ENCODE measurements at regions not wholly inside any gene's neighbourhood (a gene's known extent, or its start where the extent isn't known, plus 50 kb on each side); places are given as distances from the start of the nearest gene placed in this dataset.

DNA sequence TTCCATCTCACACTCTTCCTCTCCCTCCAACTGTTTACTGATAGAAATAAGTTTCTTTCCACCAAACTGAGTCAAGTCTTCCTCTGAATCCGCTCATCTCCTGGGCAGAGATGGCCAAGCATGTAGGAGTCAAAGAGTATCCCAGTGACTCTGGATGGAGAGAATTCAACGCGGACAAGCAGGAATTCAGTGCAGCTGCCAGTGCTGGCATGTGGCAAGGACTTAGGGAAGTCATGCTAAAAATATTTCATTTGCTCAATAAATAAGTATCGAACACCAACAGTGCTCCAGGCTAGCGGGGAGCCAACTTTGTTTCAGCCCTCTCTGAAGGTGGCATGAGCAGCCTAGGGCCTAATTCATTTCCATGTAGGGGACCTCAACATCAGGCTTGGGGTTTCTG is 351.6 kb upstream of the ZMIZ1 start:
- no peak for DNase-seq (ENCODE audit: low spot score)

DNA sequence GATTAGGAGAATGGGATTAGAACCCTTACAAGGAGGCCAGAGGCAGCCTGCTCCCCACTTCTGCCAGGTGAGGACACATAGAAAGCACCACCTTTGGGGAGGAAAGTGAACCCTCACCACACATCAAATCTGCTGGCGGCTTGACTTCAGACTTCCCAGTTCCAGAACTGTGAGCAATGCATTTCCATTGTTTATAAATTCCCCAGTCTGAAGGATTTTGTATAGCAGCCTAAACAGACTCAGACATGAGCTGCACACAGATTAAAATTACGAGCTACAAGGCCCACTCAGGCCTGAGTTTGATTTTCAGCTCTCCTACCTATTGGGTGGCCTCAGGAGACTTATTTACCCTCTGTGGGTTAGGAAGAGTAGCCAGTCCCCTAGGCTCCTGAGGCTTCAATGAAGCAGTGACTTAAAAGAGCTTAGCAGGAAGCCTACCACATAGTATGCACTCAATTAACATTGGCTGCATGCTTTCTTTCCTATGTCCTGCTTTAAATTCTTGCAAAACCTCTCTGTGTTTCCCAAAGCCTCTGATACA is 350.7 kb upstream of the ZMIZ1 start:
- DNase-seq (ENCODE audit: low spot score), result no peak

DNA sequence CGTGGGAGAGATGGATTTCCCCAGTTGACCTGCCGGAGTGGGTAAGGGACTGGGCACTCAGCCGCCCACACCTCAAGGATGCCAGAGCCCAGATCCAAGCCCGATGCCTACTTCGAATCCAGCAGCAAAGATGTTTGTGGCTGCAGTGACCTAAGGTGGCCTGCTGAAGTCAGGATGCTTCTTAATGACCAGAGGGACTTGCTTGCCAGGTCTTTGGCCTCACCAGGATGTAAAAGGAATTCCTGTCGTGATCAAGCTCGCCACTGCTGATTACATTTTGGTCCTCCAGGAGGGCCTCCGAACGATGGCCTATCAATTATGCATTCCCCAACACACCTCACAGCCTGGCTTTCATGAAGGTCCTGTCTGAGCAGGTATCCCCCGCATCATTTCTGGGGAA is 349.5 kb upstream of the ZMIZ1 start:
- no peak for DNase-seq (ENCODE audit: low spot score)

DNA sequence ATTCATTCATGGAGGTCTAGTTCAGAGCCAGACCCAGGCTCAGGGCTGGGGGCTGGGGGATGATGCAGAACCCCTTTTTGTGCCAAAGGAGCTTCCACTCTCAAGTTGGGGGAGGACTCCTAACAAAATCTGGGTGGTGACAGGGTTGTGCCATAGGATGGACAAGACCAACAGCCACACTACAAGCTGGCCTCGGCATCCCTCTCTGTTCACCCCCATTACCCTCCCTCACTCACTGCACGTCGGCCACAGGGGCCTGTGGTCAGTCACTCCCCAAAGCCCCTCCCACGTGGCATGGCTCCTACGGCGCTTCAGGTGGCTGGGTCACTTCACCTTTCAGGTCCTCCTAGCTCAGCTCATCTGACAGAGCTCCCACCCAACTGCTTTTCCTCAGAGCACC is 348.7 kb upstream of the ZMIZ1 start:
- DNase-seq (ENCODE audit: low spot score), result no peak

DNA sequence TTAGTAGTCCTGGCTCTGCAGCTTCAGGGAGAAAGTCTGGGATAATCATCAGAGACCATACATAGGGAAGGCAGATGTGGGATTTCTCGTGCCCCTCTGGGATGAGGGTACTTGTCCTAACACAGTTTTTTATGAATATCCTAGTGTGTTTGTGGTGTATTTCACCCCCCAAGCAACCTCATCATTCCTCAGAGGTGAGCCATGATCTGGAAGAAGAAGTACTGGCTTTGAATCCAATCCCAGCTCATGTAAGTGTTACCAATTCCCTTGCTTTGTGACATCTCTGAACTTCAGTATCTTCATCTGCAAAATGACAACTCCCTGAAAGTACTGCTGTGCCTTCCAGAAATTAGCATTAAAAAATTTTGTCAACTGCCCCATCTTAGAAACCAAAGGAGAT is 347.5 kb upstream of the ZMIZ1 start:
- DNase-seq (ENCODE audit: low spot score), result no peak

DNA sequence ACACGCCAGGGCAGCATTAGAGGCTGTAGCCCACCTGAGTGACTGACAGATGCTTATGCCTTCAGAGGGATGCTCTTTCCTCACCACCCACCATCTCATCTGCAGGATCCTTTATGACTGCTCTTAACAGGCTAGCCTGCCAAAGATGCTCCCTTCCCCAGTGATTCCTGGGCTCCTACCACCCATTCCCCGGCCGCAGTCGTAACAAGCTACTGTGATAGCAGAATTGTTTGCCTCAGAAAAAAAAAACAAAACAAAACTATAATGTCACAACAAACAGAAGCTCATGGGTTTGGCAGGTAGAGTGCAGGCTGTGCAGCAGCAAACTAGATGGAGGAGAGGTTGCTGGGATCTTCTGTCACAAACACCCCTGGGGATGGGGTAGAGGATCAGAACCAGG is 343.9 kb upstream of the ZMIZ1 start:
- no peak for DNase-seq (ENCODE audit: low spot score)

DNA sequence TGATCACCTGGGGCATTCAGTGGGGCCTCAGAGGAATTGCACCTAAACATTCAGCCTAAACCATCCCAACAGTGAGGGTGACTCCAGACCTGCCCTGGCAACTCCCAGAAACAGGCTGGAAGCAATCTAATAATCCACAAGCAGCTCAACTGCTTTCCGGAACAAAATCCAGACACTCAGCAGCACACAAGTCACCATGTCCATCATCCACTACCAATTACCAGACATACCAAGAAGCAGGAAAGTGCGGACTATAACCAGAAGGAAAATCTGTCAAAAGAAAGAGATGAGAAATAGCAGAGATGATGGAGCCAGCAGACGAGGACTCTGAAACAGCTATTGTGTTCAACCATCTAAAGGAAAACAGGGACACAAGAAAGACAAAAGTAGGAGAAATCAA is 342.6 kb upstream of the ZMIZ1 start:
- no peak for DNase-seq (ENCODE audit: low spot score)

DNA sequence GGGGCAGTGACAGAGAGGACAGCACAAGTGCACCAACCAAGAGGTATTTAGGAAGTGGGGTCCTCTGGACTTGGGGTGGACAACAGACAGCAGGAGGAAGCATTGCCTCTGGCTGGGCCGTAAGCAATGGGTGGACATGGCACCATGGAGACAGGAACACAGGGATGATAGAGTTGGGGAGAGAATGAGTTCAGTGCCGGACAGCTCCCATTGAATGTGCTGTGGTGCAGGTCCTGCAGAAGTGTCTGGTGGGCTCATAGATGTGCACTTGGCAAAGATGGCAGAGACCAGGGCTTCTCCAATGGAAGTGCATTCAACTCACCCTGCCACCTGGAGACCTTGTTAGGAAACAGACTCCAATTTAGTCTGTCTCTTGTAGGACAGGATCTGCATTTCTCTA is 341.5 kb upstream of the ZMIZ1 start:
- DNase-seq (ENCODE audit: low spot score), result no peak

DNA sequence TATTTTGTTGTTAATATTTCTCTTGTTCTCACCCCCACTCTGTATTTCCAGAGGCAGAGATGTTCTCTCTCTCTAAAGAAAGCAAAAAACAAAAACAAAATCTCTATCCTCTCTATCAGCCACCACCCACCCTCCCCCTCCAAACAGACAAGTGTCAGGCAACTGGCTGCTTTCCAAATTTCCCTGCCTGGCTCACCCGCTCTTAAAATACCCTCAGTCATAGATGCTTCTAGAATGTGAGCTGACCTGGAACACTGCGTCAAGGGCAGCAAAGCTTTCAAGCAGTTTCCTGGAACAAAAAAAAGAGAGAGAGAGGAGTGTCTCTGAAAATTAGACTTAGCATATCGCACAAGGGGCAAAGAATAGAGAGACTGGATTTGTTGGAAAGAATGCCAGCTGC is 341.0 kb upstream of the ZMIZ1 start:
- DNase-seq (ENCODE audit: low spot score), result no peak

DNA sequence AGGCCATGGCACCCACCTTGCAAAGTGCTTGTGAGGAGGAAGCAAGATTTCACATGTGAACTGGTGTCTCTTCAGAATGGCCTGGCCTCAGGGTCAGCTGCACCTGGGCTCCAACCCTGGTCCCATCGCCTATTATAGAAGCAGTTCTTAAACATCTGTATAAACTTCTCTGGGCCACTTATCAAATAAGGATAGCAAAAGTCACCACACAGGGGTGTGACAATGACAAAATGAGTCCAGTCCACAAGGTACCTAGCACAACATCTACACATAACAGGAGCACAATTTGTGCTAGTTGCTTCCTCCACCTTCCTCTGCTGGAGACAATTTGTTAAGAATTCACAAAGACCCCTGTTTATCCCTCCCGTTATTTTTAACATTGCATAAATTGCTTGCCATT is 340.6 kb upstream of the ZMIZ1 start:
- no peak for DNase-seq (ENCODE audit: low spot score)

DNA sequence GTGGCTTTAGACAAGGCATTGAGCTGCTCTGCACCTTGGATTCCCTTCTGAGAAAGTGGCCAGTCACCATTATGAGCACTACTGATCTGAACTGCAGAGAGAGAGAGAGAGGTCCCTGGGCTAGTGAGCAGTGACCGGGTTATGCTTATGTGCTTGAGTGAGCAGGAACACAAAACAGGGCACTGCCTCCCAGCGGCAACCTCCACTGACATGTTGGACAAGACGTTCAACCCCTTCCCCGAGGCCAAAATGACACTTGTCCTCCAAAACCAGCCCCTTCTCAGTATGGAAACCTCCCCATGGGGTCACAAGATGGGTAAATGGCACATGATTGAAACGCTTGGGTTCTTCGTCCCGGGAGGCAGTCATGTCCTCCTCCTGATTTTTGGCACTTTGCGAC is 339.4 kb upstream of the ZMIZ1 start:
- DNase-seq (ENCODE audit: low spot score), result no peak

DNA sequence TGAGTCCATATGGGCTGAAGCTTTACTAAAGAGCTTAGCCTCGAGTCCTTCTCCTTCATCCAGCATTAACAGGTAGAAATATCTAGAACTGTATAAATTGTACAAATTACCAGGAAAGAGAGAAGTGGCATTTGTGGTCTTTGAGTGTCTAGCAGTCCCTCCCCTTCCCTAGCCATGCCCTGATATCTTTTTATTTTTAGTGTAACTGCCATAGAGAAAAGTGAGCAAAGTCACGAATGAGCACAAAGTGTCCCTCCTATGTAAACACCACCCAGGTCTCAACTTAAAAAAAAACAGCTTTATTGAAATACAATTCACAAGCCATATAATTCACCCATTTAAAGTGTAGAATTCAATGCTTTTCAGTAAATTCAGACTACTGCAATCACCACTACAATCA is 339.0 kb upstream of the ZMIZ1 start:
- no peak for DNase-seq (ENCODE audit: low spot score)

DNA sequence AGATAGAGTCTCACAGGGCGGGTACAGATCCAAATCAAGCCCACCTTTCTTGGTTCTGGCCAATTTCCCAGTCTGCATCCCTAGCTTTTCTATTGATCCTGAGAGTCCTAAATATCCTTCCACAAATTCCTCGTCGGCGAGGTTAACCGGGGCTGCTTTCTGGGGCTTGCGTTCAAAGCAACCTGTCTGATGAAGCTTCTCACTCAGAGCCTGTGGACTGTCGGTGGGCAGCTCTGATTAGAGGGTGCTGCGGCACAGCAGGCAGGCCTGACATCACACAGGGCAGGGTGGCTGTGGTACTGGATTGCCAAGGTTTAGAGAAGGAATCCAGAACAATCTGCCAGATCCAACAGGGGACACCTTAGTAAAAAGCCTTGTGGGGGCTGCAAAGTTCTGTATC is 338.0 kb upstream of the ZMIZ1 start:
- DNase-seq (ENCODE audit: low spot score), result no peak

DNA sequence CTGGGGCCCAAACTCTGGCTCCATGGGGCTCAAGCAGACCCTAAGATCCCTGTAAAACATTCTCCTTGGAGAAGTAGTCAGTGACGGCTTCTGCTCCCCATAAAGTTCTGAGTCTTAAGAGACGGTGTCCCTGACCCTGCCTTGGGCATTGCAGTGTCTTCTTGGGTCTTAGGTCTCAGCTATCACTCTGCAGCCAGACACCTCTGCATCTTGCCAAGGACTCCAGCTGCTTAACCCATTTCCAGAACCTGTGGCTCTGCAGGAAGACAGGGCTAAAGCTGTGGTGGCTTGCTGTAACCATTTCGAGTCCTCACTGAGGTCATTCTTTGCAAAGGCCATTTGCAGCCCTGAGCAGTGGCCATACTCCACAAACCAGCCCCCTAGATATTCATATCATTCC is 337.1 kb upstream of the ZMIZ1 start:
- DNase-seq (ENCODE audit: low spot score), result no peak

DNA sequence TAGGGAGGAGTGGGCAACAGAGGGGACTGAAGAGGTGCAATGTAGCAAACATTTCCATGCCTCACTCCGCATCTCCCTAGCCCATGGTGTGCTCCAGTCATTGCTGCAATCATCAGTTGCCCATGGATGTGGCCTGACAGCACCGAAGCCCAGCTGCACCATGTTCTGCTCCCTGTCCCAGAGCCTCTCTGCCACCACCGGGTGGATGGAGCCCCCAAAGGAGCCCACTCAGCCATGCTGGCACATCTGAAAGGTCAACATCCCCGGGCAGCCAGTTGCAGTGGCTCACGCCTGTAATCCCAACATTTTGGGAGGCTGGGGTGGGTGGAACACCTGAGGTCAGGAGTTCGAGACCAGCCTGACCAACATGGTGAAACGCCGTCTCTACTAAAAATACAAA is 336.4 kb upstream of the ZMIZ1 start:
- no peak for DNase-seq (ENCODE audit: low spot score)

DNA sequence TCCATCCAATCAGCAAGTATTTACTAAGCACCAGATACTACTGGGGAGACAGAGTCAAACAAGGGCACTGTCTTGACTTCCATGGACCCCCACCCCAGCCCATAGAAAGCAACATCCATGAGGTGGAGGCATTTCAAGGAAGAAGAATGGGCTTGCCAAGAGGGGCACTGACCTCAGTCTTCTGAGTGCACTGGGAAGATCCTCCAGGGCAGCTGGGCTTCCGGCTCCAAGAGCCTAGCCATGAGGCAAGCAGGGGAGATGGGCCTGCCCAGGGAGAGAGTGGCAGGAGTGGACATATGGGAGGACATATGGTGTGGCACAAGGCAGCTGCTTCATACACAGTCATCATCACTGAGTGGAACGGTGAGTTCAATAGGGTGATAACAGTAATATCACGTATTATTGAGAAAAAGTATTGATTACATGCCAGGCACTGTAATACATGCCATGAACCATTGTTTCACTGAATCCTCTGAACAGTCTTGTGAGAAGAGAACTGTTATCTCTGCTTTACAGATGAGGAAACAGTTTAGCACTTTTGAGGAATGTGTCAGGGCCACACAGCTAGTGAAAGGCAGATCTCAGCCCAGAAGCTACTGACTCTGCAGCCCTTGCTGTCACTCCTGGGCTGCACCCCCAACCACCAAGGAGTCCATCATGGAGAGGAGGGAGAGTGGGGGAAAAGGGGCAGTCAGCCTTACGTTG is 331.7 kb upstream of the ZMIZ1 start:
- no peak for DNase-seq (ENCODE audit: low spot score)

DNA sequence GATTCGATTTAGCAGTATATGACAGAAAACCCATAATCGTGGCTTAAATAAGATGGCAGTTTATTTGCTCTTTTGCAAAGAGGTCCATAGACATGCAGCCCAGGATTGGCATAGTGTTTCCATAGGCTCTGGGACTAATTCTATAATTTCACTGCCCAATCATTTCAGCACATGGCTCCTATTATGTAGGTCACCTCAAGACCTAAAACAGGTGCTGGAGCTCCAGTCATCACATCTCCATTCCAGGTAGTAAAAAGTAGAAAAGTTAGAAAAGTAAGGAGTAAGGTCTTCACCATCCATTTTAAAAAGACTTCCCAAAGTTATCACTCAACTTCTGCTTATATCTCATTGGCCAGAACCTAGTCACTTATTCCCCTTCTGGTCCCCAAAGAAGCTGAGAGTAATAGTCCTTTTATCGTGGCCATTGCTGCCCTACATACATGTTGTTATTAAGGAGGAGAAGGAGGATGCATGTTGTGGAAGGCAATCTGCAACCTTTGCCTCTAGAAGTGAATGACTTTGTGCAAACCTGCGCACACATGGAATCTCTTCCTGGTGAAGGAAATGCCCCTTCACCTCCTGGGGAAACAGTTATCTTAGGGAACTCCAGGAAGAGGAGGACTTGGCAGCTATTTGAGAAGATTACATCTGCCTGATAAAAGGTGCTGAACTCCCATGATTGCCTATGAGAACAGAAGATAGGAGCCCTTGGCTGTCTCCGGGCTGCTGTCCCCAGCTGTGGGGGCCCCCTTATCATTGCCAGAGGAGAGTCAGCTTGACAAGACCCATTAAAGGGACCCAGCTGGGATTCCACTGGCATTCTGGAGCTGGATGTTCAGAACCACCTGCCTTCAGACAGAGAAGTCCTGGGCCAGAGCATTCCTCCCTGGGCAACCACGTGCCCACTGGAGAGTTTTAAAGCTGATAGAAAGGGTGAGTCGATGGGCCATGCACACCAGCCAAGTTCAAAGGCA is 330.6 kb upstream of the ZMIZ1 start:
- DNase-seq (ENCODE audit: low spot score), result no peak

DNA sequence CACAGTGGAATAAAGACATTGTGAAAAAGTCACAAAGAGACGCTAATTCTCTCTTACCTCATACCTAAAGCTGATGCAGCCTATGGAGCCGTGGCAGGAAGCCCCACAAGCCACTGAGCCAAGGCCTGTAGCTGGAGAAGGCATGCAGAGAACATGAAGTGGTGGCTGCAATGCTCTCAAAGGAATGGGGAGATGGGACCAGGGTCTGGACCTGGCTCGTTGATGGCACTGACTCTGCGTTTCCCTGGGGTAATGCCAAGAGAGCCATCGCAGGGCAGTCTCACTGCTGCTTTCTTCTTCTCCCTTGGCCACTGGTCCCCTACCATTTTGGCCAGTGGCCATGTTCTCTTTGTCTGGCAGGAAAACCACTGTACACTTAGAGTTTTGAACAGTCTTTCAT is 329.9 kb upstream of the ZMIZ1 start:
- DNase-seq (ENCODE audit: low spot score), result no peak

DNA sequence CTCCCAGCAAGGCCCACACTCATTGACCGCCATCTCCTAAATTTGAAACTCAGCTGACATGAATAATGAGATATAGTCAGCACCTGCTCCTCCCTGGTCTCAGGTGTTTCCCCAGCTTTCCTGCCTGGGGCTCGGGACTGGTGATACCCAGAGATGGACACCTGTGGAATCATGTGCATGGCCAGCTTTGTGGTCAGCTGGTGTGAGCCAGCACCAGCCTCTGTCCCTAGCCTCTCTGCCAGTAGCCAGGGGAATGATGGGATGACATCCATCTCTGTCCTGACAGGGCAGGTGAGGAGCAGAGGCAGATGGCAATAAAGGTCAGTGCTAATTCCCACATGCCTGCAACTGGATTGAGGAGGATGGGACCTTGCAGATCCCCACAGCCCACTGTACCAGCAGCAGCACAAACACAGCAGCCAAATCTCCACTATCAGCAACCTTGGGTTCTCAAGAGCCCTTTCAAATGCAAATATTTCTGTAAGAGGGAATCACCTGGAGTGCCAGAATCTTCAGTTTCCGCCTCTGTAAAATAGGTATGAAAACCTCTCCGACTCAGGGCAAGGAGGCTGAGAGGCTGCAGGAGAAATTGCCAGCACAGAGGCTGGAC is 329.2 kb upstream of the ZMIZ1 start:
- no peak for DNase-seq (ENCODE audit: low spot score)

DNA sequence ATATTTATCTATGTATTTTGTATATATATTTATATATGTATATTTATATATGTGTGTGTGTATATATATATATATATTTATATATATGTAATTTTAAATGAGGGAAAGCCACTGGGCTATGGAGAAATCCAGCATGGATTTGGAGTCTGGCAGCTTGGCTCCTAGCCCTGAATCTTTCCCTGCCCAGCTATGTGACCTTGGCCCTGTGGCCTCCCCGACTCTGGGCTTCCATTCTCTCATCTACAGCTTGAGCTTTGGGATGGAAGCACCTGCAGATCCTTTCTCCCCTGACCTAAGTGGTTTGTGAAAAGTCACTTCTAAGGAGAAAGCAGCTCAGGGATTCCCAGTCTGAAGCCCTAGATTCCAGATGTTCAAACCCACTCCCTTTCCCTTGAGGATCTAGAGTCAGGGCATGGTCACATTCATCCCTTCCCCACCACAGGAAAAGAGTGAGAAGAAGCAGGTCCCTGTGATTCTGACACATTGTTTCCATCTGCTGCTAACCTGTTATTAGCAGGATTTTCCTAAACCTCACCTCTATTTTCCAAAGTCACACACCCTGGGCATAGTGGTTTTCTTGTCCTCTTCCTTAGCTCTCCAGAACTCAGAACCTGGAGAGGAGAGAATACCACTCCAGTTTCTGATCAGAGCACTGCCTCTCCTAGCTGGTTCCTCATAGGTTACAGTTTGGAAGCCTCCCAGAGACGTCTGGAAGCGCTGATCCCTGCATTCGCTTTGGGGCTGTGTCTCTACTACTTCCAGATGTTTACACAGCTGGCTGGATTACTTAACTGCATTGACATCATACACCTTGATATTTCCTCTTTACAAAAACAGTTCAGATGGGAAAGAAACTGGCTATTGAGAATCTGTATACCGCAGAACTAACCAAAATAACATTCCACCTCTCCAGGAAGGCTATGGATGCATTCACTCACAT is 327.5 kb upstream of the ZMIZ1 start:
- no peak for DNase-seq (ENCODE audit: low spot score)

DNA sequence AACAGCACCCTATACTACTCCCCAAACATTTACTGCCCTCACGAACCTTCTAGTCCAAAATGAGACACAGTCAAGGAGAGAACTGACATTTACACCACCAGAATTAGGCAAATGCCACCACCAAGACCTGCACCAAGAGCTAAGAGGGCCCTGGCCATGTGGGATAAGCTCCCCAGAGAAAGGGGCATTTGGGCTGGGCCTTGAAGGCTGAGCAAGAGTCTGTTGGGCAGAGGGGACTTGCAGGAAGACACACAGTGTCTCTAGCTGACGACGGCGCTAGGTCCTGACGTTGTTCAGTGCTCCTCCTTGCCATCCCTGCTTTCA is 326.4 kb upstream of the ZMIZ1 start:
- DNase-seq (ENCODE audit: low spot score), result no peak
